HG03558 (cell line): ENCODE measurements at regions not wholly inside any gene's neighbourhood (a gene's known extent, or its start where the extent isn't known, plus 50 kb on each side); places are given as distances from the start of the nearest gene placed in this dataset.
"Not testable (repeated sequence)": the region's sequence is repeated elsewhere in the genome, so short reads cannot be mapped to it uniquely, and the experiment has no call there.

Experiments used
- ATAC-seq: cut with Tn5 transposase; IDR thresholded peaks from one replicate; pipeline ENCODE4 v1.9.1; 2021; ENCODE audit warnings: moderate number of reproducible peaks; ENCODE audit not compliant: unreplicated experiment; ENCODE audit errors: extremely low read depth

DNA sequence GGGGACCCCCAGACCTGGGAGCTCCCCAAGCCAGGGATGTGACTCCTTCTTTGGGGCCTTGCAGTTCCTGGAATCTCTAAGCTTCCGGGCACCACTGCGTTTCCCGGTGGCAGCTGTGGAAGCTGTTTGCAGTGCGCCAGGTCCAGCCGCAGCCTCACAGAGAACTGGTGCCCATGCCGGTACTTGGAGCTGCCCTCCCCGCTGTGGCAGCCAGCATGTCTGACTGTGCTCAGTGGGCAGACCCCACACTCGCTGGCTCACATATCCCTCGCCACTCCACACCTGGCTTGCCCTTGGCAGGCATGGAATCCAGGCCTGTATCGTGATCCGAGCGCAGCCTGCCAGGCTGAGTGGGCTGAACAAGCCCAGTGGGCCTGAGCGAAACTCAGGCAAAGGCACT, 753.2 kb upstream of the PCDH20 start:
- ATAC-seq: no peak

DNA sequence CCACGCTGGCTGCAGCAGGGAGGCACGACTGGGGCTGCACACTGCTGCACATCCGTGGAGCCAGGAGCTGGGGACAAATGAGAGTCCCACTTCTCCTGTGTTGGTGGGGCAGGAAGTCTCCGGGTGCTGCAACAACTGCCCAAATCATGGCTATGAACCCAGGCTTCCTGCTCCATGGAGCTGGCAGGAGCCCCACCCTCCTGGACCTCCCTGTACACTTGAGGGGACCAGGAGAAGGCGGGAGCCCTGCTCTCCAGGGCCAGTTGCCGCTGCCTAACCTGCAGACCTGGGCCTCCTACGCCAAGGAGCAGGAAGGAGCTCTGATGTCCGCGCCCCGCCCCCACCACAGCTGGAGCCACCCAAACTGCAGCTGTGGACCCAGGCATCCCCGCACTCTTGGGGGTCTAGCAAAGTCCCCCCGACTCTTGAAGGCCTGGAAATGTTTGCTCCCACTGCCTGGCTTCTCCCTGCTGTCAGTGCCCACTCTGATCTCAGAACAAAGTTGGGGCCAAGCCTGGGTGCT, 752.1 kb upstream of the PCDH20 start:
- ATAC-seq: no peak

DNA sequence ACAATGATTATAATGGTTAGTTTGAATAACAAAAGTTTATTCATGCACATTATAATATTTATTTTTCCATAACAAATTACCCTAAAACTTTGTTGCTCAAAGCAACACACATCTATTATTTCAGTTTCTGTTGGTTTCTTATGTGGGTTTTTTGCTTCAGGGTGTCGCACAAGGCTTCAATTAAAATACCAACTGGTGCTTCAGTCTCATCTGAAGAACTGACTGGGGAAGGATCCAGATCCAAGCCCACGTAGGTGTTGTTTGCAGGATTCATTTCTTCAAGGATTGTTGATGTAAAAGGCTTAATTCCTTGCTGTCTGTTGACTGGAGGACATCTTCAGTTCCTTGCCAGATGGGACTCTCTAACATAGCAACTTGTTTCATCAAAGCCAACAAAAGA, 747.2 kb upstream of the PCDH20 start:
- ATAC-seq: no peak

GRCh38 chr13:62158520-62158919, 742.9 kb upstream of the PCDH20 start:
- ATAC-seq: no peak

DNA sequence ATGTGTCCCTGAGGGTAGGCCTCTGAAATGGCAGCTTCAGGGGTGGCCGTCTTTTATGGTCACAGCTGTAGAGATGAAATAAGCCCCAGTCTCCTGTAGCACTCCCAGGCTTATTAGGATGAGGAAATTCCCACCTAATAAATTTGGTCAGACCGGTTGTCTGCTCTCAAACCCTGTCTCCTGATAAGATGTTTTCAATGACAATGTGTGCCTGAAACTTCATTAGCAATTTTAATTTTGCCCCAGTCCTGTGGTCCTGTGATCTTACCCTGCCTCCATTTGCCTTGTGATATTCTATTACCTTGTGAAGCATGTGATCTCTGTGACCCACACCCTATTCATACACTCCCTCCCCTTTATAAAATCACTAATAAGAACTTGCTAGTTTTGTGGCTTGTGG, 736.1 kb upstream of the PCDH20 start:
- ATAC-seq: not testable (repeated sequence)

DNA sequence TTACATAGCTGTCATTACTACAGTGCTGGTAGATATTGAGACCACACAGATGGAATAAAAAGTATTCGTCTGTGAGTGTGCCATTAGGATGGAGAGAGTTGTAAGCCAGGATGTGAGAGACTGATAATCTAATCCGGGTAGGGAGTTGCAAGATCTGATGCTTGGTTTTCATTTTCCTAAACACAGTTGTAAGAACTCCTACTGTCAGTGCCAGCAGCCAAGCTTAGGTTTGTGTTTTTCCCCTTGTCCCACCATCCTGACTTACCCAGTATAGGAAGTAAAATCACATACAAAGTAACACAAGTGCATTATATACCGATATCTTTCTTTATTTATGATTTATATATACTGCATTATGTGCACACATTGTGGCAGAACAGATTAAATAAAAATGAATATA, 726.4 kb upstream of the PCDH20 start:
- no peak for ATAC-seq

DNA sequence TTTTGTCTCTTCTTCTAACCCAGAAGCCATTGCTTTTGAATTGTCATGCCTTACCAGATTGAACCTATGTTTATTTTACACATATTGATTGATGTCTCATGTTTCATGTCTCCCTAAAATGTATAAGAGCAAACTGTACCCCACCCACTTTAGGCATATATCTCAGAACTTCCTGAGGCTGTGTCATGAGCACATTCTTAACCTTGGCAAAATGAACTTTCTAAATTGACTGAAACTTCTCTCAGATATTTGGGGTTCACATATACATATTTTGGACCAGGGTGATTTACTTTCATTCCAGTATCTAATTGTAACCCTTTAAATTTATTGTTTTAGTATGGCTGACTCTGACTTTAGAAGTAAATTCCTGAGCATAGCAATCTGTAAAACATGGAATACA, 723.9 kb upstream of the PCDH20 start:
- ATAC-seq: no peak

- no peak for ATAC-seq
Measured at GRCh38 chr13:62137629-62138405, 722.2 kb upstream of the PCDH20 start.

DNA sequence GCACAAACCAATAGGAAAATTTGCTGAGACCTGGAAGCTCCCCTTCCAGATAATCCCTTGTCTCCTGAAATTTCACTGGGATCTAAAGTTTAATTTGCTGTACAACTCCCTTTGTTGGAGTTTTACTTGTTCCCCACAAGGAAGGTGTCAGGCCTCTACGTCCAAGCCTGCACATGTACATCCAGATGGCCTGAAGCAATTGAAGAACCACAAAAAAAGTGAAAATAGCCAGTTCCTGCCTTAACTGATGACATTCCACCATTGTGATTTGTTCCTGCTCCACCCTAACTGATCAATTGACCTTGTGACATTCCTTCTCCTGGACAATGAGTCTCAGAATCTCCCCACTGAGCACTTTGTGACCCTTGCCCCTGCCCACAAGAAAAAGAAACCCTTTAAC, 716.0 kb upstream of the PCDH20 start:
- ATAC-seq: no peak

GRCh38 chr13:62130062-62130970, 714.7 kb upstream of the PCDH20 start:
- ATAC-seq: no peak

GRCh38 chr13:62129000-62129551, 713.4 kb upstream of the PCDH20 start:
- ATAC-seq: no peak

DNA sequence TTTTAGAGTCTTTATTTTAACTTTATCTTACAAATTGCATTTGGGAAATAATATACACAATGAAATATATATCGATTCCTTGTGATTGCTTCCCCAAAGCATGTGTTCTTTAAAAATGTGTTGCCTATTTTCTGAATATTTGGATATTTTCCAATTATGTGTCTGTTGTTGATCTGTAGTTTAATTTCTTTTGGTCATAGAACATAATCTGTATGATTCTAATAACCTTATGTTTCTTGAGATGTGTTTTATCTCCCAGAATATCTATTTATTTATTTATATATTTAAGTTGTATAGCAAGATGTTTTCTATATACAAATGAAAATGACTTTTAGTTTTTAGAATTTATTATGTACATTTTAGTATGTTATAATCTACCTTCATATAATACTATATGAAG, 710.8 kb upstream of the PCDH20 start:
- ATAC-seq: no peak

DNA sequence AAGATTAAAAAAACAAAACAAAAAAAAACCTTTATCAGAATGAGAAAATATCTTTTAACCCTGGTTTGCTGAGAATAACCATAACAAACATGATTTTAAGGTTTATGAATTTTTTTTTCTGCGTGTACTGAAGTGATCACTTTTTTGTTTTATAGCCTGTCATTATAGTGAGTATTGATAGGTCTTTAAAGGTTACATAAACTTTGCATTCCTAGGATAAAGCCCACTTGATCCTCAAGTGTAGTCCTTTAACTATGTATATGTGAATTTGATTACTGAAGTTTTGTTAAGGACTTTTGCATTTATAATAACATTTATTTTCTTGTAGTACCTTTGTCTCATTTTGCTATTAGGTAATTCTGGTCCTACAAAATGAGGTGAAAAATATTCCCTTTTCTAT, 709.8 kb upstream of the PCDH20 start:
- no peak for ATAC-seq

DNA sequence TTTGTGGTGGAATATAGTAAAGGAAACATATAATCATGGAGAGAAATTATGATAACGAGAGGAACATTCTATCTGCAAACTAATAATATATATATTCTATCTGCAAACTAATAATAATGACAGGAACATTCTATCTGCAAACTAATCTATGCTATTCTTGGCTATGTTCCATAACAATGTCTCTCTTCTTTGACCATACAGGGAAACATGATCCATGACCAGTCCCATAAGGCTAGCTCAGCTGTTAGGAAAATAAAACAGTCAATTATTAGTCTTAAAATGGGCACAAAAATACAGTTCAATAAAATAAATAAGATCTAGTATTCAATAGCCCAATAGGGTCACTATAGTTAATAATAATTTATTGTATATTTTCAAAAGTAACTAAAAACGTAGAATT, 707.8 kb upstream of the PCDH20 start:
- ATAC-seq: no peak

DNA sequence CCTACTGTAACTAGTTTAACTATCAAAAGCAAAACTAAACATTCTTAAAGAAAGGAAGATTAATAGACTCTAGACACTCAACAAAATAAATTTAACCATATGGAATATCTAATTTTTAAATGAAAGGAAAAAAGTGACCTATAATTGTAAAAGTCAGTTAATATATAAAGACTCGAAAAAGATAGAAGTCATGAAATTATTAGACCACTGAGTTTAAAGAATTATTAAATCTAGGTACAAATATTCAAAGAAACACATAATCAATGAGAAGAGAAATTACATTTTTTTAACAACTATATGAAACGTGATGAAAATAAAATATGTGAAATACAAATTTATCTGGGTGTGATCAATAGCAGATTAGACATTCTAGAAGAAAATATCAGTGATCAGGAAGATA, 706.8 kb upstream of the PCDH20 start:
- no peak for ATAC-seq

GRCh38 chr13:62119739-62120700, 704.4 kb upstream of the PCDH20 start:
- ATAC-seq: no peak

DNA sequence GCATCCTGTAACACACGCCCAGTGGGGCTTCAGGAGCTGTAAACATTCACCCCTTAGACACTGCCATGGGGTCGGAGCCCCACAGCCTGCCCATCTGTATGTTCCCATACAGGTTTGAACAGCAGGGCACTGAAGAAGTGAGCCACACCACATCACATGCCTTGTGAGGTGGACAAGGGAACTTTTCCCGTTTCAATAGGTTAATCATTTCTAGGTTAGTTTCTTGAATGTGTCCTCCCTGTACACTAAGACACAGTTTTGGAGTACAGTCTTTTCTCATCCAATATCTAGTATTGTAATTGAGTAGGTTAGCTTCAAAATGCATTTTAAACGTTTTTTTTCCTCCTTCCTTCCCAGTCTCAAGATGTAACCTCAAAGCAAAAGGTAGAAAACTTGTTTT, 700.2 kb upstream of the PCDH20 start:
- no peak for ATAC-seq

DNA sequence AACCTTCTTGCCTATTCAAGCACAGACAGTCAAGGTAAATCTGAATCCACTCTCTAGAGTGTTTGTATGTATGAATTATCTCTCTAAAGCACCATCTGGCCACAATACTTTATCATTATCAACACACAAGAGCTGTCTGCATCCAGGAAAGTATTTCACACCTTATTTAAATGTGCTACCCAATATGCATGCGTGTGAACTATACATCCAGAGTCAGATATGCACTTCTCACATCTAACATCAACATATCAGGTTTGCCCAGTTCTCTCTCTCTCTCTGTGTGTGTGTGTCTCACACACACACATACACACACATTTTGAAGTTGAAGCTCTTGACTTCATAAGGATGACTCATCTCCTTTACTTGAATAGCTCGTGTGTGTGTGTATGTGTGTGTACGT, 697.5 kb upstream of the PCDH20 start:
- no peak for ATAC-seq

- no peak for ATAC-seq
Measured at GRCh38 chr13:62110079-62110478, 694.4 kb upstream of the PCDH20 start.

DNA sequence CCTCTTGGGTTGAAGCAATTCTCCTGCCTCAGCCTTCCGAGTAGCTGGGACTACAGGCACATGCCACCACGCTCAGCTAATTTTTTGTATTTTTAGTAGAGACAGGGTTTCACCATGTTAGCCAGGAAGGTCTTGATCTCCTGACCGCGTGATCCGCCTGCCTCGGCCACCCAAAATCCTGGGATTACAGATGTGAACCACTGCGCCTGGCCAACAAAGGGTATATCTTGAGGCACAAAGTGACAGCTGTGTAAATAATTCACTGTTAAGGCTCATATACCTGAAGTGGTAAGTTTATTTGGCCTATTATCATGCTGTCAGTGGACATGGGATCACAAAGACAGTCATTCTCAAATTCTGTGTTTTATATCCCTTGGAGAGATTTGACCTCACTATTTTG, 688.5 kb upstream of the PCDH20 start:
- ATAC-seq: not testable (repeated sequence)
